GM12892 (cell line): ENCODE measurements at regions not wholly inside any gene's neighbourhood (a gene's known extent, or its start where the extent isn't known, plus 50 kb on each side); places are given as distances from the start of the nearest gene placed in this dataset.
A peak's percentile ranks its signal among the peaks of the same experiment; 100 is the strongest.

Experiments used
- DNase-seq: peaks from one replicate; pipeline ENCODE4 v3.0.0; 2011; ENCODE audit not compliant: insufficient read length
- FAIRE-seq: peaks from 2 replicates; lab custom pipeline; 2011; peaks lifted over from hg19 to GRCh38; lab: Jason Lieb, UNC
- POLR2A ChIP-seq: IDR thresholded peaks from 2 replicates; pipeline ENCODE4 v1.6.1; 2011; ENCODE audit warnings: low read depth, low read length, control low read depth
- POLR2AphosphoS5 ChIP-seq: IDR thresholded peaks from 2 replicates; pipeline ENCODE4 v1.6.1; 2011; ENCODE audit warnings: low read depth, low read length, control low read depth
- TAF1 ChIP-seq: IDR thresholded peaks from 2 replicates; pipeline ENCODE4 v1.6.1; 2011; ENCODE audit warnings: low read depth, mild to moderate bottlenecking, control low read depth, low read length, borderline replicate concordance

- TF ChIP-seq POLR2A = no peak
- TF ChIP-seq TAF1 = no peak
- no peak for TF ChIP-seq POLR2AphosphoS5
- DNase-seq = no peak
- no peak for FAIRE-seq
These were observed 130.7 kb upstream of the ARID1B start for GRCh38 chr6:156646496-156646895.

DNA sequence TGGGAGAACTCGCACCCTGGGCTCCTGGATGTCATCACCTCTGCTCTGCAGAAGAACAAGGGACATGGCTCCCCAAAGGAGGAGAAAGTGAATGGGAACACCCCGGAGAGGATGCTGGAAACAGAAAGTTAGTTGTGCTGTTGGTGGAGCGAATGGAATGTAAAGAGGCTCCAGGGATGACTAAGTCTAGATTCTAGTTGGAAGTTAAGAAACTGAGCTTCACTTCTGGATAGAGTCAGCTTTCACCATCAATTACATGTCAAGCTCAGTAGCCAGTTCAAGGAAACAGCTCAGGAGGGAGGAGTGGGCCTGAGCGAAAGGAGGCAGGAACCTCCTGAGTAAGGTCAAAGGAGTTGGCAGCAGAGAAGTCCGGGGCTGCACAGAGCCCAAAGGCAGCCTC is 132.1 kb upstream of the ARID1B start:
- DNase-seq = no peak
- FAIRE-seq = no peak
- TF ChIP-seq POLR2A (no peak), TAF1 (no peak), POLR2AphosphoS5 (no peak)

GRCh38 chr6:156639009-156639721 is 138.0 kb upstream of the ARID1B start:
- TF ChIP-seq POLR2AphosphoS5 = no peak
- no peak for TF ChIP-seq POLR2A
- TF ChIP-seq TAF1 = no peak
- no peak for DNase-seq
- FAIRE-seq = no peak

DNA sequence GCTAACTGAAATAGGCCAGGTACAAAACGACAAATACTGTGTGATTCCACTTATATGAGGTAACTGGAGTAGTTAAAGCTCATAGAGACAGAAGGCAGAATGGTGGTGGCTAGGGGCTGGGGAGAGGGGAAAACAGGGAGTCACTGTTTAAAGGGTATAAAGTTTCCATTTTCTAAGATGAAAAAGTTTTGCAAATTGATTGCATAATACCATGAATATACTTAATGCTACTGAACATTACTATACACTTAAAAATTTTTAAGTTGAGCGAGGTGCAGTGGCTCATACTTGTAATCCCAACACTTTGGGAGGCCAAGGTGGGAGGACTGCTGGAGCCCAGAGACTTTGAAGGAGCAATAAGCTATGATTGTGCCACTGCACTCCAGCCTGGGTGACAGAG is 138.6 kb upstream of the ARID1B start:
- FAIRE-seq = no peak

GRCh38 chr6:156634951-156635371 is 142.2 kb upstream of the ARID1B start:
- FAIRE-seq (peak; percentile 50), DNase-seq (no peak)
- TF ChIP-seq POLR2A = no peak
- TF ChIP-seq POLR2AphosphoS5 = no peak

More for the DNA sequence above, 138.6 kb upstream of the ARID1B start:
- no peak for DNase-seq
- TF ChIP-seq POLR2AphosphoS5 (no peak), POLR2A (no peak), TAF1 (no peak)

DNA sequence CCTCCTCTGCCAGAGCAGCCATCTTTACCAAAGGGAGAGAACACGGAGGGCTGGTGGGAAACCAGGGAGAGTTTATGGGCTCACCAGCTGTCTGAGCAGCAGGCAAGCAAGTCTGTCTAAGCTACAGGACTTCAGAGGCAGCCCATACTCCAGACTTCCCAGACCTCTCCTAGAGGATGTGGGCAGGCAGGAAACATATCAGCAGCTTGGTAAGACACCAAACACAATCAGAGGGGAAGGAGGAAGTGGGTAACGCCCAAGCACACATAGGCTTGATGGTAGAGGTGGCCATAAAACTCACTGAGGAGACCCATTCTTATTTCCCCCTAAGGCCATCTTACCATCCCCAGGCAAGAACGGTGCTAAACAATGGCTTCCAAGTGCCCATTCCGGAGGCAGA is 143.1 kb upstream of the ARID1B start:
- FAIRE-seq (no peak), DNase-seq (no peak)
- TF ChIP-seq TAF1 = no peak
- TF ChIP-seq POLR2AphosphoS5 = no peak
- no peak for TF ChIP-seq POLR2A

DNA sequence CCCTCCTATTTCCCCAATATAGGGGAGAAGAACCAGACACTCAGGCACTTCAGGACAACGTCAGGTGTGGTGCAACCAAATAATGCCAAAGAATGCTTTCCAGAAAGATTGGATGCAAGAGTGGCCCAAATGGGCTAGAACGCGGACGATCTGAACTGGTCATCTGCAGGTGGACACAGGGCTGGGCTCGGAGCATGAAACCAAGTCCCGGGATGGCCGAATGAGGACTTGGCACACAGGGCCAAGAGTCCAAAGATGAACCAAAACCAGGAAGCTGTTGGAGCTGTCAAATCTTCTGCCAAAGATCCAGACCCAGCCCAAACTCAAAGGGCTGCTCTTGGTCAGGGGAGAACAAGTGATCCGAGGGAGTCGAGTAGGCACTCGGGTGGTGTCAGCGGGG is 143.9 kb upstream of the ARID1B start:
- DNase-seq = no peak
- no peak for TF ChIP-seq POLR2AphosphoS5
- TF ChIP-seq TAF1 = no peak
- no peak for TF ChIP-seq POLR2A
- FAIRE-seq = no peak

GRCh38 chr6:156630613-156631302 is 146.4 kb upstream of the ARID1B start:
- DNase-seq (no peak), FAIRE-seq (no peak)
- TF ChIP-seq TAF1 = no peak
- no peak for TF ChIP-seq POLR2A
- TF ChIP-seq POLR2AphosphoS5 = no peak

DNA sequence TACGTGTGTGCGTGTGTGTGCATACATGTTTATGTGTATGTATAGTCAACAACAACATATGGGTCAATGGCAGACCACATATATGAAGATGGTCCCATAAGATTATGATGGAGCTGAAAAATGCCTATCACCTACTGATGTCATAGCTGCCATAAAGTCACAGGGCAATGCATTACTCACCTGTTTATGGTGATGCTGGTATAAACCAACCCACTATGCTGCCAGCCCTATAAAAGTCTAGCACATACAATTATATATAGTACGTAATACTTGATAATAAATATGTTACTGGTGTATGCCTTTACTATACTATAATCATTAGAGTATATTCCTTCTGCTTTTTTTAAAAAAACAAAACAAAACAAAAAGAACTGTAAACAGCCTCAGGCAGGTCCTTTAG is 148.4 kb upstream of the ARID1B start:
- DNase-seq = no peak
- TF ChIP-seq POLR2A = no peak
- no peak for TF ChIP-seq TAF1
- no peak for TF ChIP-seq POLR2AphosphoS5
- FAIRE-seq = peak; percentile 67

GRCh38 chr6:156627524-156627923 is 149.7 kb upstream of the ARID1B start:
- FAIRE-seq (no peak), DNase-seq (no peak)
- TF ChIP-seq TAF1 = no peak
- no peak for TF ChIP-seq POLR2AphosphoS5
- TF ChIP-seq POLR2A = no peak

- DNase-seq (no peak), FAIRE-seq (peak; percentile 21)
- no peak for TF ChIP-seq POLR2AphosphoS5
- no peak for TF ChIP-seq POLR2A
- no peak for TF ChIP-seq TAF1
These were observed 155.0 kb upstream of the ARID1B start for GRCh38 chr6:156622185-156622584.

- DNase-seq = no peak
- no peak for FAIRE-seq
- no peak for TF ChIP-seq POLR2AphosphoS5
- TF ChIP-seq TAF1 = no peak
- TF ChIP-seq POLR2A = no peak
These were observed 156.8 kb upstream of the ARID1B start for GRCh38 chr6:156620331-156620730.
